ENCODE measurements at regions not wholly inside any gene's neighbourhood (a gene's known extent, or its start where the extent isn't known, plus 50 kb on each side); places are given as distances from the start of the nearest gene placed in this dataset.
"Not testable (repeated sequence)": the region's sequence is repeated elsewhere in the genome, so short reads cannot be mapped to it uniquely, and the experiment has no call there.

GRCh38 chr13:111562716-111563115, 242.3 kb downstream of the TEX29 start:
- no peak for DNase-seq

- no peak for DNase-seq
Observed at GRCh38 chr13:111564606-111565005, 244.2 kb downstream of the TEX29 start.

GRCh38 chr13:111565400-111565799, 245.0 kb downstream of the TEX29 start:
- DNase-seq, result no peak

GRCh38 chr13:111566567-111566966, 246.1 kb downstream of the TEX29 start:
- no peak for DNase-seq

- DNase-seq, result no peak
Observed at GRCh38 chr13:111567637-111568036, 247.2 kb downstream of the TEX29 start.

- no peak for DNase-seq
Observed at GRCh38 chr13:111568290-111568689, 247.8 kb downstream of the TEX29 start.

- DNase-seq, result no peak
Observed at GRCh38 chr13:111570911-111571310, 250.5 kb downstream of the TEX29 start.

- no peak for DNase-seq
Observed at GRCh38 chr13:111572956-111573761, 252.7 kb downstream of the TEX29 start.

- DNase-seq, result no peak
Observed at GRCh38 chr13:111573801-111574200, 253.4 kb downstream of the TEX29 start.

- no peak for DNase-seq
Observed at GRCh38 chr13:111575276-111575675, 254.8 kb downstream of the TEX29 start.

GRCh38 chr13:111575719-111576118, 255.3 kb downstream of the TEX29 start:
- no peak for DNase-seq

GRCh38 chr13:111577208-111577828, 256.9 kb downstream of the TEX29 start:
- no peak for DNase-seq

- DNase-seq, result no peak
Observed at GRCh38 chr13:111577956-111578605, 257.6 kb downstream of the TEX29 start.

- DNase-seq, result no peak
Observed at GRCh38 chr13:111584101-111584672, 263.7 kb downstream of the TEX29 start.

- DNase-seq, result no peak
Observed at GRCh38 chr13:111584870-111585269, 264.4 kb downstream of the TEX29 start.

- no peak for DNase-seq
Observed at GRCh38 chr13:111586291-111586690, 265.8 kb downstream of the TEX29 start.

GRCh38 chr13:111587249-111587648, 266.8 kb downstream of the TEX29 start:
- DNase-seq, result no peak

GRCh38 chr13:111589321-111589720, 268.9 kb downstream of the TEX29 start:
- no peak for DNase-seq

GRCh38 chr13:111589992-111590391, 269.6 kb downstream of the TEX29 start:
- no peak for DNase-seq

- DNase-seq, result no peak
Observed at GRCh38 chr13:111590796-111591195, 270.4 kb downstream of the TEX29 start.

GRCh38 chr13:111593490-111593889, 273.0 kb downstream of the TEX29 start:
- not testable (repeated sequence) for DNase-seq

- no peak for DNase-seq
Observed at GRCh38 chr13:111594606-111595005, 274.2 kb downstream of the TEX29 start.

- no peak for DNase-seq
Observed at GRCh38 chr13:111595276-111595675, 274.8 kb downstream of the TEX29 start.

GRCh38 chr13:111595791-111596190, 275.3 kb downstream of the TEX29 start:
- DNase-seq, result no peak

All from fibroblast of skin of right quadriceps (primary cell).